ENCODE measurements at regions not wholly inside any gene's neighbourhood (a gene's known extent, or its start where the extent isn't known, plus 50 kb on each side); places are given as distances from the start of the nearest gene placed in this dataset.

DNA sequence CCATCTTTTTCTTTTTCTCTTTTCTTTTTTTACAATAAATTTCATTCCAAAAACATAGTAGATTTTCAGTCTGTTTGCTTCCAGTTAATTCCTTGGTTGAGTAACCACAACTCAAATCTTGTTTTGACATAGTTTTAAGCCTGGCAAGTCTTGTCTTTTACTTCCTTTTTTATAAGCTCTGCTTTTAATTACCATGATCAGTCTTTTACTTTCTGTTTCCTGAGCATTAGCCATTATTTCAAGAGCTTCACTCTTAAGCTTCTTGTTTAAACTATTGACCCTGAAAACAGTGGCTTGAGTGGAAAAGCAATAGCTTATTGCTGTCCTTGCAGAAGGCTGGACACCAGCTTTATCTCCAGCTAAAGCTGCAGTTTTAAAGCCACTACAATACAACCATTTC lies 1363.3 kb downstream of the MAT2B start:
- DNase-seq (ENCODE audit: low spot score) = no peak
- TF ChIP-seq CTCF (IDR thresholded peaks at IDR 0.05) = no peak
- H3K36me3 Mint-ChIP-seq (ENCODE audit: low read depth) = no peaks in the 10 kb centered on the region
- peaks cover 3% of the 10 kb centered on the region for H3K9me3 Mint-ChIP-seq (ENCODE audit: low read depth)
- no peaks in the 10 kb centered on the region for H3K27me3 Mint-ChIP-seq (ENCODE audit: low read depth)
- no peak overlapping the region for H3K27ac Mint-ChIP-seq (ENCODE audit: unreplicated experiment)
- no peak overlapping the region for H3K4me3 Mint-ChIP-seq (ENCODE audit: unreplicated experiment)
- no peaks in the 10 kb centered on the region for H3K4me1 Mint-ChIP-seq (ENCODE audit: low read depth)

GRCh38 chr5:164869325-164869724 lies 1363.9 kb downstream of the MAT2B start:
- no peaks in the 10 kb centered on the region for H3K36me3 Mint-ChIP-seq (ENCODE audit: low read depth)
- H3K27me3 Mint-ChIP-seq (ENCODE audit: low read depth) = no peaks in the 10 kb centered on the region
- TF ChIP-seq CTCF (IDR thresholded peaks at IDR 0.05) = no peak
- no peak for DNase-seq (ENCODE audit: low spot score)
- no peak overlapping the region for H3K27ac Mint-ChIP-seq (ENCODE audit: unreplicated experiment)
- H3K4me1 Mint-ChIP-seq (ENCODE audit: low read depth) = no peaks in the 10 kb centered on the region
- H3K9me3 Mint-ChIP-seq (ENCODE audit: low read depth) = peaks cover 8% of the 10 kb centered on the region
- H3K4me3 Mint-ChIP-seq (ENCODE audit: unreplicated experiment) = no peak overlapping the region

DNA sequence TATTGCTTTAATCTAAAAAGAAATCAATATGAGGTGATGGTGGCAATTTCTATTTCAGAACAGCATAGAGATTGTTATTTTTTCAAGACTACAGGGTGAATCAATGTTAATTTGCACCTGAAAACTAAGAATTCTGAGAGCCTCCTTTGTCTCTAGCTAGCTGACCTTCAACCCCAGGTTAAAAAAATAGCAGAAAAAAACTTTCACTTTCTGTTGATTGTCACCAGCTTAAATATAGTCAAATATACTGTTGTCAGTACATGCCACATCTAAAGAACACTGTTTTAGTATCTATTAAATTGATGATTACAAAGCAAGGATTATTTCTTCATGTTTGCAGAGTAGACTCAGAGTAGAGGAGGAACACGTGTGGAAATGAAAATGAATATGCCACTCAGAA lies 1371.4 kb downstream of the MAT2B start:
- Mint-ChIP-seq H3K27ac (ENCODE audit: unreplicated experiment) (no peak overlapping the region), H3K9me3 (ENCODE audit: low read depth) (peaks cover 33% of the 10 kb centered on the region), H3K4me1 (ENCODE audit: low read depth) (no peaks in the 10 kb centered on the region), H3K27me3 (ENCODE audit: low read depth) (no peaks in the 10 kb centered on the region), H3K36me3 (ENCODE audit: low read depth) (no peaks in the 10 kb centered on the region), H3K4me3 (ENCODE audit: unreplicated experiment) (no peak overlapping the region)
- no peak for TF ChIP-seq CTCF (IDR thresholded peaks at IDR 0.05)
- DNase-seq (ENCODE audit: low spot score) = no peak

DNA sequence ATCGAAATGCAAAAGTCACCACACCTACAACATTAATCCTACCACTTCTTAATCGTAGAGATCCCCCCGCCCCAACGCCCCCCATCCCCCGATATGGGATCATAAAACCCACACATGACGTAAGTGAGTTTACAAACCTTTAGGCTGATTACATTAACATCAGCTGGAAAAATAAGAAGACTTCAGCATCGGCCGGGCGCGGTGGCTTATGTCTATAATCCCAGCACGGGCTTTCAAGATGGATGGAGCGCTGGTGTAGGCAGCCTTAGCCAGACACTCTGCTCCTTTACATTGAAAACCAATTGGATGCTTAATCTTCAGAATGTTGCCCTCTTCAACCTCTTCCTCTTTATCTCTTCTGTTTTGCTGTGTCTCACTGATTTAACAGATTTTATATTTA lies 1376.0 kb downstream of the MAT2B start:
- no peak overlapping the region for H3K4me3 Mint-ChIP-seq (ENCODE audit: unreplicated experiment)
- no peak overlapping the region for H3K27ac Mint-ChIP-seq (ENCODE audit: unreplicated experiment)
- TF ChIP-seq CTCF (IDR thresholded peaks at IDR 0.05) = no peak
- no peaks in the 10 kb centered on the region for H3K27me3 Mint-ChIP-seq (ENCODE audit: low read depth)
- H3K9me3 Mint-ChIP-seq (ENCODE audit: low read depth) = peaks cover 17% of the 10 kb centered on the region
- no peaks in the 10 kb centered on the region for H3K4me1 Mint-ChIP-seq (ENCODE audit: low read depth)
- no peak for DNase-seq (ENCODE audit: low spot score)
- H3K36me3 Mint-ChIP-seq (ENCODE audit: low read depth) = no peaks in the 10 kb centered on the region

GRCh38 chr5:164885179-164885578 lies 1379.8 kb downstream of the MAT2B start:
- TF ChIP-seq CTCF (IDR thresholded peaks at IDR 0.05) = no peak
- H3K4me1 Mint-ChIP-seq (ENCODE audit: low read depth) = no peaks in the 10 kb centered on the region
- no peaks in the 10 kb centered on the region for H3K27me3 Mint-ChIP-seq (ENCODE audit: low read depth)
- no peak overlapping the region for H3K27ac Mint-ChIP-seq (ENCODE audit: unreplicated experiment)
- H3K36me3 Mint-ChIP-seq (ENCODE audit: low read depth) = no peaks in the 10 kb centered on the region
- H3K4me3 Mint-ChIP-seq (ENCODE audit: unreplicated experiment) = no peak overlapping the region
- DNase-seq (ENCODE audit: low spot score) = no peak
- H3K9me3 Mint-ChIP-seq (ENCODE audit: low read depth) = peaks cover 10% of the 10 kb centered on the region
